NCI-H1105 treated with DMSO at 0.1 percent for 48 hours (cell line): ENCODE measurements at regions not wholly inside any gene's neighbourhood (a gene's known extent, or its start where the extent isn't known, plus 50 kb on each side); places are given as distances from the start of the nearest gene placed in this dataset.

Experiments used
- DNase-seq: peaks from one replicate; lab custom pipeline; 2025; lab: John Stamatoyannopoulos, UW

DNA sequence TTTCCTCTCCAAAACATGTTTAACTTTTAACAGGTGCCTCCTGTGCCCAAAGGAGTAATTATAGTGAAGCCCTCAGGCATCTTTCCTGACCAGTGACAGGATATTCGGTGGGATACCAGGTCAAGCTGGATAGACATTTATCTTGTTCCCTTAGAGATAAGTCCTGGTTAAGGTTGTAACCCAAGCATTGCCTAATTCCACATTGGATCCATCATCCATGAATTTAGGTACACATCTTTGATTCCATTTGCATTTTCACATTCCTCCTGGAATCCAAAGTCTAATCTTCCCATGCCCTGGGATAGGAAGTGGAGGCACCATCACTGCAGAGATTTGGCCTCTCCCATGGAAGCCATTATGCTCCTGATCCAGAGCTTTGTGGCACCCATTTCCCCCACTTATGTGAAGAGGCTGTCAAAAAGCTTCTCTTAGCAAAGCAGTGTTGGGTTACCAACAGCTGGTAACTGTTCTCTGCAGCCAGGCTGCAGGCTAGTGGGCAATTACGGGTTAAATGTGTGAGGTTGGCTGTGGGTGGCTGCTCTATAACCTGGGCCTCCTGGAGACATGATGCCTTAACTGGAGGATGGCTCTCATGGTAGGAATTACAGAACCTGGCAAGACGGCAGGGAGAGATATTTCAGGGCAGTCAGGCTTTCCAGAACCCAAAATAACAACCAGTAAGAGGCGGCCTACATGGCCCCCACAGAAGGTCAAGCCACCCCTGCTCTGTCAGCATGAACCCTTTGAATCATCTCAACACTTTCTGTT, 96.9 kb upstream of the VGLL2 start:
- no peak for DNase-seq

DNA sequence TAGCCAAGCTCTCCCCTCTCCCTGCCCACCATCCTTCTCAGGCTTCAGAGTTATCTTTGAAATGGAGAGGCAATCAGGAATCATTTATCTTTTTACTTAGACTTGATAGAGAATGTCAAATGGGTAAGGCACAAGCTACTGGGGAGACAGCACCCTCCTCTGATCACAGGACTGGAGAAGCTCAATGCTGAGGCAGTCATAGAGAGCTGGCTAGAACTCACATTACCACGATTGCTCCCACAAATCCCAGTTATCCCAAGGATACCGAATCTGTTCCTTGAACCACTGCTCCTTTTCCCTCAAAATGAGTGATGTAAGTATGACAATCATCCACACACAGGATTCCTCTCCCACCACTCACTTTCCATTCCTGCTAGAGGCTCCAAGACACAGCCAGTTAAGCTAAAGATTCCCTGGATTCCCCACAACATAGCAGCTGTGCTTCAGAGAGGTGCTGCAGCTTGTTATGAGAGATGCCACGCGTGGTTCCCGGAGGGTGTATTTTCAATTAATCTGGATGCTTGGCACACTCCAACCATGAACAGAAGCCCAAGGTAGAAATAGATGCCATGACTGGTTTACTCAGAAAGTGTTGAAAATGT, 96.2 kb upstream of the VGLL2 start:
- DNase-seq = no peak

GRCh38 chr6:117169781-117170281, 95.5 kb upstream of the VGLL2 start:
- no peak for DNase-seq

- DNase-seq = no peak
These were observed 90.5 kb upstream of the VGLL2 start for GRCh38 chr6:117174835-117175360.

- peak; percentile 36 for DNase-seq
These were observed 76.6 kb upstream of the VGLL2 start for GRCh38 chr6:117188627-117189201.

DNA sequence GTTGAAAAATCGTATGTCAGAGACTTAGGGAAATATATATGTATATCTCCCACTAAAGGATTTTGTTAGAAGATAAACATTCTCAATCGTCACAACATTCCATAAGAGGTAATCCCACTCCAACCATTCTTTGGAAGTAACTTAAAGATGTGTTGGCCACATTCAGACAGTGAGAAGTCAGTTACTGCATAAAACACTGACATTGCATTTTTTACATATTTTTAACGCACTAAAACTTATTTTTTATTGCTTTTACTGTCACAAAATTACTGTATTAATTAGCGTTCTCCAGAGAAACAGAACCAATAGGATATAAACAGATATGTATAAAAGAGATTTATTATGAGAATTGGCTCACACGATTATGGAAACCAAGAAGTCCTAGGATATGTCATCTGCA, 74.3 kb upstream of the VGLL2 start:
- DNase-seq = no peak

GRCh38 chr6:117191448-117191847, 73.9 kb upstream of the VGLL2 start:
- no peak for DNase-seq

DNA sequence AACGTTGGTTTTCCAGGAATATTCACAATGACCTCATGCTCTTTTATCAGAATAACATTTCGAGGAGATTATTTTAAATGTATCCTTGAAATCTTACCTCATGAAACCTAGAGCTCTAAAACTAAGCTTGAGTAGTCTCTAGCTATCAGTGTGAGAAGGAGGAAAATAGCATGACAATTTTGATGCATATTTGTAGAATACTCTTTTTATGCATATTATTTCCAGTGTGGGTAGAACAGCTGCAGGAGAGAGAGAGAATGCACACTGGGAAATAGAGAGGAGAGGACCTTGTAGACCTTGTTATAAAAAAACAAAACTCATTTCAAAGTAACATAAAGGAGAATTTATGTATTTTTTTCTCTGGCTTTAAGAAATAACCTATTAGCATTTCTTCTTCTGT, 71.1 kb upstream of the VGLL2 start:
- DNase-seq = no peak

DNA sequence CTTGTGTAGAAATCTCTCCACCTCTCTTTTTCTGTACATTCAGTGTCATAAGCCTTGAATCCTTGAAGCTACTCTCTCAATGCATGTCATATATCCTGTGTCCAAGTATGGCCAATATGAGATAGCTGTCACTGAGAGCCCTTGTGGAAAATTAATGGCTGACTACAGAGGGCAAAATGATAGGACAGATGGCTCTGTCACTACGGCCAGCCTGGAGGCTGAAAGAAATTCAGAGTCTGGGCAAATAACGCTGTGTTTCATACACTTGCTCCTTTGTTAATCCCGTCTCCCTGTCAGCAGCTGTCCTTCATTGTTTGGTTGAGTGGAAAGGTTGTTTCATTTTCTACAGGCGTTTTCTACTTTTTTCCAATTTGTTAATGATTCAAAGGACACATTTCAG, 70.4 kb upstream of the VGLL2 start:
- no peak for DNase-seq

DNA sequence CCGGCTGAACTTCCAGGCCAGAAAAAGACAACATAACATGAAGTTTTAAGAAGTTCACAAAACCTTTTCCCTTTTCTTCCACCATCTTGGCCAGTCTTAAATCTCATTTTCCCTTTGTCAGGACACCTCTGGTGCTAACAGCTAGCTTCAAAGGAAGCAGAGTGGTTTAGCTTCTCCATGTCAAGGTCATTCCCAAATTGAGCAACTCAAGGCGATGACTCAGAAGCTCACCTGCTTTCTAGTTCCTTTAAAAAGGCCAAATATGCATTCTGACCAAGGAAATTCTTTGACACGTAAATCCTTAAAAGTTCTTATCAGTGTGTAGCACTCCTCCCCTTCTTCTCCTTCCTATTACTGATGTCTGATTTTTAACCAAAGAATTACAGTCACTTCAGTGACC, 69.6 kb upstream of the VGLL2 start:
- DNase-seq = no peak

DNA sequence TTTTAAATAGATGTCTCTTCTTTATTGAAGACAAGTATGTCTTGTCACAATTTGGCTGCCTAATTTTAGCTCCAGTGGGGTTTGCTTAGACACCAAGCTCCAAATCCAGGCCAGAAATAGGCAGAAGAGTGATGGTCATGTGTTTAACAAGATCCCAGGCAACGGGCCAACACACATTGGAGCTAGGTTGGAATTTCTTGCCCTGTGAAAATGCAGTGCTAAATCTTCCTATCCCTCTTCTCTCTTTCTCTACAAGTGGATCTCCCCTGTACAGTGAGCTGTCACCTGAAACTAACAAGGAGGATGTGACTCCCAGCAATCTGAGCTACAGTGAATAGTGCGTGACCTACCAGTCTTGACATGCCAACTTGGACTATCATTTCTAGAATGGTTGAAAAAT, 65.3 kb upstream of the VGLL2 start:
- peak; percentile 9 for DNase-seq

DNA sequence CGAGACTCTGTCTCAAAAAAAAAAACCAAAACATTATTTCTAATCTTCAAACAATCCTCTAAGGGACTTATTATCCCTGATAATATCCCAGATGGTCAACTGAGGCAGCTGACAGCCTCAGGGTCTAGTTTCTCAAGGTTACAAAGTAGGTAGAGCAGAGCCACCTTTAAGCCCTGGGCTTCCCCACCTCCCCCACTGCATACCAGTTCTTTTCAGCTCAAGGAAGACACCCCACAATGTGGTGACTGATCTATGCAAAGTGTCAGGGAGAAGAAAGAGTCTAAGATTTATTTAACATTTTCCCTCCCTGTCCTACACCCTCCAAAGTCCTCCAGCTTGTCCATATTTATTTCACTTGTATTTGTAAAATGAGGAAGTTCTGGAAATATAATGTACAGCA, 60.5 kb upstream of the VGLL2 start:
- no peak for DNase-seq

DNA sequence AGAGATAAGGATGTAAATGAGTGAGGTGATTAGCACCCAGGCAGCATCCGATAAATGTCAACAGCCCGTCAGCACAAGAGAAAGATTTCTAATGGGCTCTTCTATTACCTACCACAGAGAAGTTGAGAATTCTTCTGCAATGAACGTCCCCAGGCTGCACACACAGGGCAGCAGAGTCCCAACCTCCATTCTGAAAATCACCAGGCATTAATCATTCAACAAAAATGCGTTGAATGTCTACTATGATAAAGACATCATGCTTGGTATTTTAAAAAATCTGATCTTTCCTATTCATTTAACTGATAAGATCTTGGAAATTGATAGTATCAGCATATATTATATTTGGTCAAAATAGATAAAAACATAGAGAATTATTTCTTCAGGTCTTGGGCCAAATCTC, 59.5 kb upstream of the VGLL2 start:
- no peak for DNase-seq

DNA sequence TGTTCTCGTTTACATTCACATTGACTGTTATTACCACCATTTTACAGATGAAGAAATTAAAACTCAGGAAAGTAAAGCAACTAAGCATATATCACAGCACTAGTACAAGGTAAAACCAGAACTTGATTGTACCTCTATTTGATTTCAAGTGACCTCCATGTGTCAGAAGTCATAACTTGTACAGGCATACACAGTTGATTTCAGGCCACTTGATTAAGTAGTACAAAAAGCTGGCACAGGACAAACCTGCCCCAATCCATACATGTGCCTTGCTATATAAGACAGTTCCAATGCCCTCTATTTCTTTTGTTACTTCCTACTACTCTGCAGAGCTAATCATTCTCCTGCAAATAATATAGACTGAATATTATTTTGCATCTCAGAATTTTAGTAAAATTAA, 58.8 kb upstream of the VGLL2 start:
- DNase-seq = no peak

DNA sequence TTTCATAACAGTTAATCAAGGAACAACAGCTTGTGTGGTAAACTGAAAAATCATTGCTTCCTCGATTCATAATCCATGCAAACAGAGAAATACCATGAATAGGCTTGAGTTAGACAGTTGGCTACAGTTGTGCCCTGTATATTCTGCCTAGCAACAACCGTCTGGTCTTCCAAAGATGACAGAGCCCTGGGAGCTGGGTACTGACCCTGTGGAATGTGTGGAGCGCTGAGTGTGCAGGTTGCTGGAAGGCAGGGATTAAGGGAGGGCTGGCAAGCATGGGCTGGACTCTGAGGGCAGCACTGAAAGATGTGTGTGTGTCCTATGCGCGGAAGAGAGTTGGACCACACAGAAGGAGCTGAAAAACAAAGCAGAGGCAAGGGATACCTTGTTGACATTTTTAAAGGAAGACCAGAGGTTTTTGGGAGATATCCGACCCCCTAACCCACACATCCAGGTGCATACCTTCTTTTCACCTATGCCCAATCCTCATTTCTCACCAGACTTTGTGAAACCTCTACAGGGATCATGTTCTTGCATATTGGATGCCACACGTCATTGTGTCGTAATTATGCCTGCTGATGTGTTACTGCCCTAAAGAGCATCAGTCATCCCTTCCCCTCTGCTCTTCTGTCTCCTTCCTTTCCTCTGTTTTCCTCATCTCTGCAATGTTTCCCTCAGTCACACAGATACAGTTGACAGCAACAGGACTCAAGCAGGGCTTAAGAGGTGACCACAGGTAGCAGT, 58.2 kb upstream of the VGLL2 start:
- DNase-seq = no peak

DNA sequence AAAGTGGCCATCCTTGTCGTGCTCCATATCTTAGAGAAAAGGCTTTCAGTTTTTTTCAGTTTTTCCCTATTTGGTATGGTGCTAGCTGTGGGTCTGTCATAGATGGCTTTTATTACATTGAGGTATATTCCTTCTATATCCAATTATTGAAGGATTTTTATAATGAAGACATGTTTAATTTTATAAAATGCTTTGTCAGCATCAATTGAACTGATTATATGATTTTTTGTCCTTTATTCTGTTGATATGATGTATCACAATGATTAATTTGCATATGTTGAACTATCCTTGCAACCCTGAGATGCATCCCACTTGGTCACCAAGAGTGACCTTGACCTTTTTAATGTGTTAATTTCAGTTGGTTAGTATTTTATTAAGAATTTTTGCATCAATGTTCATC, 55.1 kb upstream of the VGLL2 start:
- DNase-seq = no peak

- DNase-seq = no peak
These were observed 49.8 kb upstream of the VGLL2 start for GRCh38 chr6:117215353-117216090.
